ENCODE measurements at regions not wholly inside any gene's neighbourhood (a gene's known extent, or its start where the extent isn't known, plus 50 kb on each side); places are given as distances from the start of the nearest gene placed in this dataset.

- TF ChIP-seq CTCF (IDR thresholded peaks at IDR 0.05) (no peak), ZFX (IDR thresholded peaks at IDR 0.05; ENCODE audit: borderline replicate concordance) (no peak)
Measured at GRCh38 chr3:80769683-80770082, 991.8 kb downstream of the GBE1 start.

Data from 22Rv1 (cell line).